GM23338 (cell line): ENCODE measurements at regions not wholly inside any gene's neighbourhood (a gene's known extent, or its start where the extent isn't known, plus 50 kb on each side); places are given as distances from the start of the nearest gene placed in this dataset.

Source experiments
- ATAC-seq: fragments of 200-7000 bp; cut with Tn5 transposase; 3 replicates; pipeline ENCODE4 v1.9.1; 2020
- DNase-seq: peaks from one replicate; pipeline ENCODE4 v3.0.0-alpha.2; 2015; ENCODE audit warnings: low spot score
- H2AFZ ChIP-seq: fragments of 200-600 bp; sonication (generic); 2 replicates; pipeline ENCODE4 v1.8.0; 2016; ENCODE audit warnings: antibody characterized with exemption, mild to moderate bottlenecking, moderate library complexity
- H3F3A ChIP-seq: fragments of 200-600 bp; sonication (generic); replicated peaks from 2 replicates; pipeline ENCODE4 v1.8.0; 2017; ENCODE audit warnings: antibody characterized with exemption, mixed run types, low read depth
- H3K27ac ChIP-seq: fragments of 200-600 bp; sonication (generic); 2 replicates; pipeline ENCODE4 v1.6.1; 2016; ENCODE audit warnings: low read depth
- H3K27me3 ChIP-seq: fragments of 200-600 bp; sonication (generic); 2 replicates; pipeline ENCODE4 v1.8.0; 2016; ENCODE audit warnings: mild to moderate bottlenecking, mixed run types, moderate library complexity; ENCODE audit not compliant: insufficient read depth
- H3K36me3 ChIP-seq: fragments of 200-600 bp; sonication (generic); 2 replicates; pipeline ENCODE4 v1.8.0; 2016; ENCODE audit warnings: mild to moderate bottlenecking; ENCODE audit not compliant: insufficient read depth
- H3K4me1 ChIP-seq: fragments of 200-600 bp; sonication (generic); 2 replicates; pipeline ENCODE4 v1.8.0; 2016; ENCODE audit warnings: mild to moderate bottlenecking, moderate library complexity; ENCODE audit not compliant: insufficient read depth
- H3K4me2 ChIP-seq: fragments of 200-600 bp; sonication (generic); 2 replicates; pipeline ENCODE4 v1.7.1; 2017; ENCODE audit warnings: mixed run types
- H3K4me3 ChIP-seq: fragments of 200-600 bp; sonication (generic); 2 replicates; pipeline ENCODE4 v1.6.1; 2016; ENCODE audit warnings: mixed run types
- H3K79me2 ChIP-seq: fragments of 200-600 bp; sonication (generic); replicated peaks from 2 replicates; pipeline ENCODE4 v1.8.0; 2017; ENCODE audit warnings: mild to moderate bottlenecking; ENCODE audit not compliant: insufficient read depth
- H3K9me2 ChIP-seq: fragments of 200-600 bp; sonication (generic); 2 replicates; pipeline ENCODE4 v1.8.0; 2017; ENCODE audit not compliant: insufficient read depth
- H4K20me1 ChIP-seq: fragments of 200-600 bp; sonication (generic); replicated peaks from 2 replicates; pipeline ENCODE4 v1.8.0; 2017; ENCODE audit warnings: mild to moderate bottlenecking; ENCODE audit not compliant: insufficient read depth
- H3K27ac Mint-ChIP-seq: 2 replicates; pipeline ENCODE4 v1.8.0; 2020; ENCODE audit warnings: inconsistent platforms, mild to moderate bottlenecking, moderate library complexity, mixed read lengths
- H3K27me3 Mint-ChIP-seq: 3 replicates; pipeline ENCODE4 v1.8.0; 2022; ENCODE audit warnings: low read depth, mild to moderate bottlenecking, moderate library complexity, mixed read lengths, inconsistent platforms; ENCODE audit not compliant: insufficient read depth, poor library complexity
- H3K36me3 Mint-ChIP-seq: 3 replicates; pipeline ENCODE4 v1.8.0; 2021; ENCODE audit warnings: low read depth, mild to moderate bottlenecking, inconsistent platforms, moderate library complexity, mixed read lengths
- H3K4me1 Mint-ChIP-seq: 3 replicates; pipeline ENCODE4 v1.8.0; 2020; ENCODE audit warnings: mild to moderate bottlenecking, inconsistent platforms, mixed read lengths
- H3K4me3 Mint-ChIP-seq: 3 replicates; pipeline ENCODE4 v1.8.0; 2021; ENCODE audit warnings: moderate library complexity, mild to moderate bottlenecking, inconsistent platforms, mixed read lengths
- H3K9me3 Mint-ChIP-seq: 3 replicates; pipeline ENCODE4 v1.8.0; 2020; ENCODE audit warnings: moderate library complexity, mild to moderate bottlenecking, inconsistent platforms, mixed read lengths
- CREB1 ChIP-seq: fragments of 250-450 bp; sonication (Bioruptor Pico); IDR thresholded peaks from 2 replicates; pipeline ENCODE4 v1.5.0; 2020; ENCODE audit warnings: low read depth, mild to moderate bottlenecking, moderate library complexity
- EZH2 ChIP-seq: fragments of 200-600 bp; sonication (generic); IDR thresholded peaks from one replicate; pipeline ENCODE4 v1.8.0; 2017; ENCODE audit warnings: antibody characterized with exemption, mild to moderate bottlenecking, low read depth; ENCODE audit not compliant: unreplicated experiment
- EZH2phosphoT487 ChIP-seq: fragments of 200-600 bp; sonication (generic); IDR thresholded peaks from one replicate; pipeline ENCODE4 v1.8.1; 2018; ENCODE audit warnings: antibody characterized with exemption; ENCODE audit not compliant: unreplicated experiment
- JUNB ChIP-seq: IDR thresholded peaks from one replicate; pipeline ENCODE4 v1.6.1; 2016; ENCODE audit warnings: antibody characterized with exemption; ENCODE audit not compliant: unreplicated experiment
- NANOG ChIP-seq: IDR thresholded peaks from 2 replicates; pipeline ENCODE4 v1.6.1; 2016; ENCODE audit warnings: antibody characterized with exemption, borderline replicate concordance
- POLR2AphosphoS5 ChIP-seq: IDR thresholded peaks from 2 replicates; pipeline ENCODE4 v1.6.1; 2016; ENCODE audit warnings: antibody characterized with exemption, low read depth
- STAT1 ChIP-seq: IDR thresholded peaks from one replicate; pipeline ENCODE4 v1.6.1; 2016; ENCODE audit warnings: antibody characterized with exemption; ENCODE audit not compliant: unreplicated experiment
- ZNF114 ChIP-seq: fragments of 250-450 bp; sonication (Bioruptor Pico); IDR thresholded peaks from 2 replicates; pipeline ENCODE4 v1.5.0; 2020; ENCODE audit warnings: mild to moderate bottlenecking, moderate library complexity
- ZNF331 ChIP-seq: fragments of 250-450 bp; sonication (Bioruptor Pico); IDR thresholded peaks from 2 replicates; pipeline ENCODE4 v1.5.0; 2020; ENCODE audit warnings: low read depth, mild to moderate bottlenecking, moderate library complexity
- TF ChIP-seq, protein P1 (sequence below): IDR thresholded peaks from 2 replicates; pipeline ENCODE4 v1.6.1; 2016; ENCODE audit warnings: antibody characterized with exemption
- TF ChIP-seq, protein P2 (sequence below): IDR thresholded peaks from one replicate; pipeline ENCODE4 v1.6.1; 2018; ENCODE audit warnings: antibody characterized with exemption; ENCODE audit not compliant: unreplicated experiment
- TF ChIP-seq, protein P3 (sequence below): fragments of 250-450 bp; sonication (Bioruptor Pico); IDR thresholded peaks from 2 replicates; pipeline ENCODE4 v1.5.0; 2020; ENCODE audit warnings: mild to moderate bottlenecking, moderate library complexity
- TF ChIP-seq, protein P4 (sequence below), 2 experiments: fragments of 200-600 bp in 1 of 2; sonication (generic) in 1 of 2; conservative IDR thresholded peaks; 2 replicates each; pipeline versions ENCODE4 v1.5.1 to v1.6.1; 2016 to 2017; ENCODE audit warnings: antibody characterized with exemption in 2 of 2, low read depth in 2 of 2, mild to moderate bottlenecking in 2 of 2, moderate library complexity in 1 of 2

DNA sequence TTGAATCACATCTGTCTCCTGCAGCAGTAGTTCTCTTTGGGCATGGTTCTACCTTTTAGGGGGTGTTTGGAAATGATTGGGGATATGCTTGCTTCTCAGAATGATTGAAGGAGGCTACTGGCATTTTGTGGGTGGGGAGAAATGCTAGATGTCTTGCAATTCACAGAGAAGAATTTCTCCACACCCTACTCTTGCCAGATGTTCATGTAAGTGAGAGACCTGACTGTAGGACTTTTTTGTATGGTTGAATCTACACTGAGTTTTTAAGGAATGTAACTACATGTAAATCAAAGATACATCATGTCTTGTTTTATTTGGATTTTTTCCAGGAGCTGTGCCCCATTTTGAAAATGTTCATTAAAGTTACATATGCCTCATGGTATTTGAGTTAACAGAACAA is 311.9 kb downstream of the PRDM2 start:
- Histone ChIP-seq H3K79me2 (no peaks in the 10 kb centered on the region), H3F3A (no peaks in the 10 kb centered on the region), H3K9me2 (peaks cover 6% of the 10 kb centered on the region), H3K4me1 (peaks cover 4% of the 10 kb centered on the region), H3K36me3 (no peaks in the 10 kb centered on the region), H3K4me2 (no peak overlapping the region), H4K20me1 (no peaks in the 10 kb centered on the region), H2AFZ (no peak overlapping the region), H3K27ac (no peak overlapping the region), H3K4me3 (no peak overlapping the region), H3K27me3 (no peaks in the 10 kb centered on the region)
- Mint-ChIP-seq H3K27ac (no peak overlapping the region), H3K9me3 (peaks cover 10% of the 10 kb centered on the region), H3K27me3 (no peaks in the 10 kb centered on the region), H3K4me1 (peaks cover 13% of the 10 kb centered on the region; the same call in 2 of the 3 replicates), H3K36me3 (no peaks in the 10 kb centered on the region; the same call in 2 of the 3 replicates), H3K4me3 (no peak overlapping the region)
- DNase-seq: no peak
- ATAC-seq: no peak
- TF ChIP-seq STAT1: no peak
- TF ChIP-seq ZNF331: no peak
- TF ChIP-seq, protein P1, sequence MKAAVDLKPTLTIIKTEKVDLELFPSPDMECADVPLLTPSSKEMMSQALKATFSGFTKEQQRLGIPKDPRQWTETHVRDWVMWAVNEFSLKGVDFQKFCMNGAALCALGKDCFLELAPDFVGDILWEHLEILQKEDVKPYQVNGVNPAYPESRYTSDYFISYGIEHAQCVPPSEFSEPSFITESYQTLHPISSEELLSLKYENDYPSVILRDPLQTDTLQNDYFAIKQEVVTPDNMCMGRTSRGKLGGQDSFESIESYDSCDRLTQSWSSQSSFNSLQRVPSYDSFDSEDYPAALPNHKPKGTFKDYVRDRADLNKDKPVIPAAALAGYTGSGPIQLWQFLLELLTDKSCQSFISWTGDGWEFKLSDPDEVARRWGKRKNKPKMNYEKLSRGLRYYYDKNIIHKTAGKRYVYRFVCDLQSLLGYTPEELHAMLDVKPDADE: no peak
- TF ChIP-seq POLR2AphosphoS5: no peak
- no peak for TF ChIP-seq CREB1 (CRISPR knock-in tag)
- no peak for TF ChIP-seq NANOG
- TF ChIP-seq, protein P2, sequence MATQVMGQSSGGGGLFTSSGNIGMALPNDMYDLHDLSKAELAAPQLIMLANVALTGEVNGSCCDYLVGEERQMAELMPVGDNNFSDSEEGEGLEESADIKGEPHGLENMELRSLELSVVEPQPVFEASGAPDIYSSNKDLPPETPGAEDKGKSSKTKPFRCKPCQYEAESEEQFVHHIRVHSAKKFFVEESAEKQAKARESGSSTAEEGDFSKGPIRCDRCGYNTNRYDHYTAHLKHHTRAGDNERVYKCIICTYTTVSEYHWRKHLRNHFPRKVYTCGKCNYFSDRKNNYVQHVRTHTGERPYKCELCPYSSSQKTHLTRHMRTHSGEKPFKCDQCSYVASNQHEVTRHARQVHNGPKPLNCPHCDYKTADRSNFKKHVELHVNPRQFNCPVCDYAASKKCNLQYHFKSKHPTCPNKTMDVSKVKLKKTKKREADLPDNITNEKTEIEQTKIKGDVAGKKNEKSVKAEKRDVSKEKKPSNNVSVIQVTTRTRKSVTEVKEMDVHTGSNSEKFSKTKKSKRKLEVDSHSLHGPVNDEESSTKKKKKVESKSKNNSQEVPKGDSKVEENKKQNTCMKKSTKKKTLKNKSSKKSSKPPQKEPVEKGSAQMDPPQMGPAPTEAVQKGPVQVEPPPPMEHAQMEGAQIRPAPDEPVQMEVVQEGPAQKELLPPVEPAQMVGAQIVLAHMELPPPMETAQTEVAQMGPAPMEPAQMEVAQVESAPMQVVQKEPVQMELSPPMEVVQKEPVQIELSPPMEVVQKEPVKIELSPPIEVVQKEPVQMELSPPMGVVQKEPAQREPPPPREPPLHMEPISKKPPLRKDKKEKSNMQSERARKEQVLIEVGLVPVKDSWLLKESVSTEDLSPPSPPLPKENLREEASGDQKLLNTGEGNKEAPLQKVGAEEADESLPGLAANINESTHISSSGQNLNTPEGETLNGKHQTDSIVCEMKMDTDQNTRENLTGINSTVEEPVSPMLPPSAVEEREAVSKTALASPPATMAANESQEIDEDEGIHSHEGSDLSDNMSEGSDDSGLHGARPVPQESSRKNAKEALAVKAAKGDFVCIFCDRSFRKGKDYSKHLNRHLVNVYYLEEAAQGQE: no peak
- no peak for TF ChIP-seq EZH2phosphoT487
- TF ChIP-seq, protein P3, sequence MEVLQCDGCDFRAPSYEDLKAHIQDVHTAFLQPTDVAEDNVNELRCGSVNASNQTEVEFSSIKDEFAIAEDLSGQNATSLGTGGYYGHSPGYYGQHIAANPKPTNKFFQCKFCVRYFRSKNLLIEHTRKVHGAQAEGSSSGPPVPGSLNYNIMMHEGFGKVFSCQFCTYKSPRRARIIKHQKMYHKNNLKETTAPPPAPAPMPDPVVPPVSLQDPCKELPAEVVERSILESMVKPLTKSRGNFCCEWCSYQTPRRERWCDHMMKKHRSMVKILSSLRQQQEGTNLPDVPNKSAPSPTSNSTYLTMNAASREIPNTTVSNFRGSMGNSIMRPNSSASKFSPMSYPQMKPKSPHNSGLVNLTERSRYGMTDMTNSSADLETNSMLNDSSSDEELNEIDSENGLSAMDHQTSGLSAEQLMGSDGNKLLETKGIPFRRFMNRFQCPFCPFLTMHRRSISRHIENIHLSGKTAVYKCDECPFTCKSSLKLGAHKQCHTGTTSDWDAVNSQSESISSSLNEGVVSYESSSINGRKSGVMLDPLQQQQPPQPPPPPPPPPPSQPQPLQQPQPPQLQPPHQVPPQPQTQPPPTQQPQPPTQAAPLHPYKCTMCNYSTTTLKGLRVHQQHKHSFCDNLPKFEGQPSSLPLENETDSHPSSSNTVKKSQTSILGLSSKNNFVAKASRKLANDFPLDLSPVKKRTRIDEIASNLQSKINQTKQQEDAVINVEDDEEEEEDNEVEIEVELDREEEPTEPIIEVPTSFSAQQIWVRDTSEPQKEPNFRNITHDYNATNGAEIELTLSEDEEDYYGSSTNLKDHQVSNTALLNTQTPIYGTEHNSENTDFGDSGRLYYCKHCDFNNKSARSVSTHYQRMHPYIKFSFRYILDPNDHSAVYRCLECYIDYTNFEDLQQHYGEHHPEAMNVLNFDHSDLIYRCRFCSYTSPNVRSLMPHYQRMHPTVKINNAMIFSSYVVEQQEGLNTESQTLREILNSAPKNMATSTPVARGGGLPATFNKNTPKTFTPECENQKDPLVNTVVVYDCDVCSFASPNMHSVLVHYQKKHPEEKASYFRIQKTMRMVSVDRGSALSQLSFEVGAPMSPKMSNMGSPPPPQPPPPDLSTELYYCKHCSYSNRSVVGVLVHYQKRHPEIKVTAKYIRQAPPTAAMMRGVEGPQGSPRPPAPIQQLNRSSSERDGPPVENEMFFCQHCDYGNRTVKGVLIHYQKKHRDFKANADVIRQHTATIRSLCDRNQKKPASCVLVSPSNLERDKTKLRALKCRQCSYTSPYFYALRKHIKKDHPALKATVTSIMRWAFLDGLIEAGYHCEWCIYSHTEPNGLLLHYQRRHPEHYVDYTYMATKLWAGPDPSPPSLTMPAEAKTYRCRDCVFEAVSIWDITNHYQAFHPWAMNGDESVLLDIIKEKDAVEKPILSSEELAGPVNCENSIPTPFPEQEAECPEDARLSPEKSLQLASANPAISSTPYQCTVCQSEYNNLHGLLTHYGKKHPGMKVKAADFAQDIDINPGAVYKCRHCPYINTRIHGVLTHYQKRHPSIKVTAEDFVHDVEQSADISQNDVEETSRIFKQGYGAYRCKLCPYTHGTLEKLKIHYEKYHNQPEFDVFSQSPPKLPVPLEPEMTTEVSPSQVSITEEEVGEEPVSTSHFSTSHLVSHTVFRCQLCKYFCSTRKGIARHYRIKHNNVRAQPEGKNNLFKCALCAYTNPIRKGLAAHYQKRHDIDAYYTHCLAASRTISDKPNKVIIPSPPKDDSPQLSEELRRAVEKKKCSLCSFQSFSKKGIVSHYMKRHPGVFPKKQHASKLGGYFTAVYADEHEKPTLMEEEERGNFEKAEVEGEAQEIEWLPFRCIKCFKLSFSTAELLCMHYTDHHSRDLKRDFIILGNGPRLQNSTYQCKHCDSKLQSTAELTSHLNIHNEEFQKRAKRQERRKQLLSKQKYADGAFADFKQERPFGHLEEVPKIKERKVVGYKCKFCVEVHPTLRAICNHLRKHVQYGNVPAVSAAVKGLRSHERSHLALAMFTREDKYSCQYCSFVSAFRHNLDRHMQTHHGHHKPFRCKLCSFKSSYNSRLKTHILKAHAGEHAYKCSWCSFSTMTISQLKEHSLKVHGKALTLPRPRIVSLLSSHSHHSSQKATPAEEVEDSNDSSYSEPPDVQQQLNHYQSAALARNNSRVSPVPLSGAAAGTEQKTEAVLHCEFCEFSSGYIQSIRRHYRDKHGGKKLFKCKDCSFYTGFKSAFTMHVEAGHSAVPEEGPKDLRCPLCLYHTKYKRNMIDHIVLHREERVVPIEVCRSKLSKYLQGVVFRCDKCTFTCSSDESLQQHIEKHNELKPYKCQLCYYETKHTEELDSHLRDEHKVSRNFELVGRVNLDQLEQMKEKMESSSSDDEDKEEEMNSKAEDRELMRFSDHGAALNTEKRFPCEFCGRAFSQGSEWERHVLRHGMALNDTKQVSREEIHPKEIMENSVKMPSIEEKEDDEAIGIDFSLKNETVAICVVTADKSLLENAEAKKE (CRISPR knock-in tag): no peak
- no peak for TF ChIP-seq JUNB
- TF ChIP-seq ZNF114 (CRISPR knock-in tag): no peak
- no peak for TF ChIP-seq EZH2
- TF ChIP-seq, protein P4, sequence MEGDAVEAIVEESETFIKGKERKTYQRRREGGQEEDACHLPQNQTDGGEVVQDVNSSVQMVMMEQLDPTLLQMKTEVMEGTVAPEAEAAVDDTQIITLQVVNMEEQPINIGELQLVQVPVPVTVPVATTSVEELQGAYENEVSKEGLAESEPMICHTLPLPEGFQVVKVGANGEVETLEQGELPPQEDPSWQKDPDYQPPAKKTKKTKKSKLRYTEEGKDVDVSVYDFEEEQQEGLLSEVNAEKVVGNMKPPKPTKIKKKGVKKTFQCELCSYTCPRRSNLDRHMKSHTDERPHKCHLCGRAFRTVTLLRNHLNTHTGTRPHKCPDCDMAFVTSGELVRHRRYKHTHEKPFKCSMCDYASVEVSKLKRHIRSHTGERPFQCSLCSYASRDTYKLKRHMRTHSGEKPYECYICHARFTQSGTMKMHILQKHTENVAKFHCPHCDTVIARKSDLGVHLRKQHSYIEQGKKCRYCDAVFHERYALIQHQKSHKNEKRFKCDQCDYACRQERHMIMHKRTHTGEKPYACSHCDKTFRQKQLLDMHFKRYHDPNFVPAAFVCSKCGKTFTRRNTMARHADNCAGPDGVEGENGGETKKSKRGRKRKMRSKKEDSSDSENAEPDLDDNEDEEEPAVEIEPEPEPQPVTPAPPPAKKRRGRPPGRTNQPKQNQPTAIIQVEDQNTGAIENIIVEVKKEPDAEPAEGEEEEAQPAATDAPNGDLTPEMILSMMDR (conservative IDR thresholded peaks at IDR 0.05; ENCODE audit: low read depth in 2 of 2): no peak
